ENCODE measurements at regions not wholly inside any gene's neighbourhood (a gene's known extent, or its start where the extent isn't known, plus 50 kb on each side); places are given as distances from the start of the nearest gene placed in this dataset.

GRCh38 chr15:47333734-47334133, 383.6 kb upstream of the SEMA6D start:
- DNase-seq (ENCODE audit: low read depth in 4 of 4, low spot score in 2 of 4), result no peak

DNA sequence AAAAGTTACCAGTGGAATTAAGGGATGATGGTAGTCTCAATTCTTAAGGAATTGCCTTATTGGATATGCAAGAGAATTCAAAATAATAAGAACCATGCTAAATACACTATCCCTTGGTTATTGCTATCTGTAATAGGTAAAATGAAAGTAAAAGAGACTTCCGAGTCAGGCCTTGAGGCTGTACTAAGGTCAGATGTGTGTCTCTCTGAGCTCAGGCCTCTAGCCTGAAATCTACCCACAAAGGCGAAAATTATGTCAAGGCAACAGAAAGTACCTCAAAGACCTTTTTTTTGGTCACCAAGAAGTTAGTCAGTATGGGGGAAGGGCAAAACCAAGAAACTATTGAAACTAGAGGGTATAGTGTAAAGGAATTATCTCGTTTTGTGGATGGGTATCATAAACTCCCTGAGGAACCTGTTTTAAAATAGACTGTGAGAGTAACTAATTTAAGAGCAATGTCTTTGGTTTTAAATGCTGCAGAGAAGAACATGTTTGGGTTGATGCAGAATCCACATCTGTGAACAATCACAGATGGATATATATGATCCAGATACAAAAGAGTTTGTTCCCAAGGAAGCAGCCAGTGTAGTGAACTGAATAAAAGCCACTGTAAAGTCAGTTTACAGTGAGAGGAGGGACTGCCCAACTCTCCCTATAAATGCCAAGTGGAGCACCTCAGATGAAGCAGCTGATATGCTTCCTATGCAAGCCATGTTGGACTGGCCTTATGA, 382.3 kb upstream of the SEMA6D start:
- DNase-seq (ENCODE audit: low read depth in 4 of 4, low spot score in 2 of 4), result no peak

DNA sequence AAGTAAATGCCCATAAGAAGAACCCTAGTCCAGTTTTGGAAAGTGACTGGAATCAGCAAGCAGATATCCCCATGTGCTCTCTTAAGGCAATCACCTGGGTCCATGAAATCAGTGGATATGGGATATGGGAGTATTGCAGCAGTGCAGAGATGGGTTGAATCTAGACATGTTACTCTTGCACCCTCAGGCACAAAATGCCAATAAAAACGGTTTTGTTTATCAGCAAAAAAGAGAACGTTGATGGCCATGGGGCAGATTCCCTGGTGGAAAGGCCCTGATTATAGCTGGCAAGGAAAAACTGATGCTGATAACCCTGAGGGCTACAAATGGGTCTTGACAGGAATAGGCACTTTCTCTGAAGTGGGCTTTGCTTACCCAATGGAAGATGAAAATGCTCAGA, 380.2 kb upstream of the SEMA6D start:
- no peak for DNase-seq (ENCODE audit: low read depth in 4 of 4, low spot score in 2 of 4)

GRCh38 chr15:47337836-47338235, 379.5 kb upstream of the SEMA6D start:
- no peak for DNase-seq (ENCODE audit: low read depth in 4 of 4, low spot score in 2 of 4)

DNA sequence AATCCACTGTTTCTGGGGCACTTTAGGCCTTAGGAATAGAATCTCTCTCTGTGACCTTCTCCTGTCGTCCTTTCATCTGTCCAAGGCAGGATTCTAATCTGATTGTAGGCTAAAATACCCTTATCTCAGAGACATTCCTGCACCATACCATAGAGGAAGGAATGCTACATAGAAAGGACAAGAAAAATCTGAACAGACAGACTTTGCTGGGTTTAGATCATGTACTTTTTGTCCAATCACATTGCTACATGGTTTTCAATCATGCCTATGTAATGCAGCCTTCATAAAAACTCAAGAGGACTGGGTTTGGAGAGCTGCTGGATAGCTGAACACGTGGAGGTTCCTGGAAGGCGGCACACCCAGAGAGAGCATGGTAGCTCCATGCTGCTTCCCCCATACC, 378.5 kb upstream of the SEMA6D start:
- no peak for DNase-seq (ENCODE audit: low read depth in 4 of 4, low spot score in 2 of 4)

DNA sequence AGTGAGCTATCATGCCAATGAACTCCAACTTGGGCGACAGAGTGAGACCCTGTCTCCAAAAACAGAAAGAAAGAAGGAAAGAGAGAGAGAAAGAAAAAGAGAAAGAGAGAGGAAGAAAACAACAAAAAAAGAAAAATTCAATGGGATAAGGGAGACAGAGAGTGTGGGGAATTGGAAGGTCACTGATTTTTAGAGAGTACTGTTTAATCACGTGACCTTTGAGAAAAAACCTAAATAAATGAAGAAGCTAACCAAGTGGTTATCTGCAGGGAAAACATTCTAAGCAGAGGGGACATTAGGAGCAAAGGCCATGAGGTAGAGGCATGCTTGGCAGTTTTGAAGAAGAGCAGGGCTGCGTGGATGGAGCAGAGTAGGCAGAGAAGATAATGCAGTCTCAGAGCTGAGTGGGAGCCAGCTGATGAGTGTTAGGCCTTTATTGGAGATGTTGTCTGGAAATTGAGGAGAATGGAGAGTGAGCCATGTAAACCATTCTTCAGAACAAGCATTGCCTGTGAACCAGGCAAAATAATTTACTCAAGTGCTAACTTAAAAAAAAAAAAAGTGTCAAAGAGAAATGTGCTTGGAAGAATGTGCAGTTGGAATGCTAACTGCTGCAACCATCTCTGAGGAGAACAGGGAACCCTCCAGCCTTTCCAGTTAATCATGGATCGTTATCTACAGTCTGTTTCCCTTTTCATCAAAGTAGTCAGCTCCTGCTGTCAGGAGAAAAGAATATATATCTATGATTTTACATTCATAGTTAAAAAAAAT, 377.3 kb upstream of the SEMA6D start:
- no peak for DNase-seq (ENCODE audit: low read depth in 4 of 4, low spot score in 2 of 4)

- no peak for DNase-seq (ENCODE audit: low read depth in 4 of 4, low spot score in 2 of 4)
These were observed 376.8 kb upstream of the SEMA6D start for GRCh38 chr15:47340571-47340920.

GRCh38 chr15:47349179-47349578, 368.1 kb upstream of the SEMA6D start:
- DNase-seq (ENCODE audit: low read depth in 4 of 4, low spot score in 2 of 4), result no peak

- DNase-seq (ENCODE audit: low read depth in 4 of 4, low spot score in 2 of 4), result no peak
These were observed 365.8 kb upstream of the SEMA6D start for GRCh38 chr15:47351501-47351900.

GRCh38 chr15:47352217-47352616, 365.1 kb upstream of the SEMA6D start:
- DNase-seq (ENCODE audit: low read depth in 4 of 4, low spot score in 2 of 4), result no peak

DNA sequence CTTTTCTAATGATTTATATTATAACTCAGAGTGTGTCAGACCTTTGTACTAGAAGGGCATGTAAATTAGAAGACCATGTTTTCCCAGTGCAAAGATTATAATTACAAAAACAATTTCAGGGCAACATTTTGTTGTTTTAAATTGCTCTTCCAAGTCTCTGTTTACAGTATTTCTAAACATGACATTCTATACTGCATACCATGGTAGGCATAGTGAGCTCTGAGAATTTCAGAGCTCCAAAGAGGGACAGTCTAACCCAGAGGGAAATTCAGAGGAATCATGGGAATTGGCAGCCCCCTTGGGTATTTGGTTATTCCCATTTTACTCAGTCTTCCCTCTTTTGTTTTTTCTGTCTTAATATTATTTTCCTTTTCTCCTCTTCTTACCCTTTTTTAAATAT, 361.5 kb upstream of the SEMA6D start:
- DNase-seq (ENCODE audit: low read depth in 4 of 4, low spot score in 2 of 4), result no peak

- no peak for DNase-seq (ENCODE audit: low read depth in 4 of 4, low spot score in 2 of 4)
These were observed 361.0 kb upstream of the SEMA6D start for GRCh38 chr15:47356297-47356696.

GRCh38 chr15:47358876-47359275, 358.4 kb upstream of the SEMA6D start:
- no peak for DNase-seq (ENCODE audit: low read depth in 4 of 4, low spot score in 2 of 4)

- no peak for DNase-seq (ENCODE audit: low read depth in 4 of 4, low spot score in 2 of 4)
These were observed 357.0 kb upstream of the SEMA6D start for GRCh38 chr15:47360305-47360704.

DNA sequence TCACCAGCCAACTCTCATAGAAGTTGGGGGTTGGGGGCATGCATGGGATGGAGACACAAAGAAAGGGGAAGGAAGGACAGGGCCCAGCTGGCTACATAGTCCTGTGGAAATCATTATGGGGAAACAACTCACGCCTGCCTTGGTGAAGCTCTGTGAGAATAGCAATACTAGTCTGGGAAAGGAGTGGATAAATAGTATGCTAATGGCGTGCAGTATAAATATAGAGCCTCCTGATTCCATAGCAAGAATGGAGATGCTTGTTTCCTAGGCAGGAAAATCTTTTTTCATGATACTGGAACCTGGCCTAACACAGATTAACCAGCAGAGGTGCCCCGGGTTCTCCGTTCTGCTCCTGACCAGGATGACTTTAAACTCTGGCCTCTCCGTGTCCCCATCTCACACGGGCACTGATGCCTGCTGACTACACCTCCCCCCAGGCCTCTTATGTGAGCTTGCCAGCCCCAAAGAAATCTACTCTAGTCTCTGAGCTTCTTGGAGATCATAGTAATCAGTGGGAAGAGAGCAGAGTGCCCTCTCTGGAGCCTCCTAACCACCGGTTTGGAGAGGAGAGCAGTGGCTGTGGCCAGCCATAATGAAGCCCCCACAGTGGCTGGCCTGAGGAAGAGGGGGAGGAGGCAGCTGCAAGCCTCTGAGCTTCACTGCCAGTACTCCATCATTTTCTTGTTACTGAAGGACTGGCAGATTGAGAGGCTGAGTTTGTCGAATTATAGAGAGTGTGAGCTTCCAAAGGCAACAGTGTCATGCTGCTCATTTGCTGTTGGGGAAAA, 355.0 kb upstream of the SEMA6D start:
- DNase-seq (ENCODE audit: low read depth in 4 of 4, low spot score in 2 of 4), result no peak

- DNase-seq (ENCODE audit: low read depth in 4 of 4, low spot score in 2 of 4), result no peak
These were observed 353.7 kb upstream of the SEMA6D start for GRCh38 chr15:47363653-47364052.

- DNase-seq (ENCODE audit: low read depth in 4 of 4, low spot score in 2 of 4), result no peak
These were observed 352.8 kb upstream of the SEMA6D start for GRCh38 chr15:47364230-47365141.

DNA sequence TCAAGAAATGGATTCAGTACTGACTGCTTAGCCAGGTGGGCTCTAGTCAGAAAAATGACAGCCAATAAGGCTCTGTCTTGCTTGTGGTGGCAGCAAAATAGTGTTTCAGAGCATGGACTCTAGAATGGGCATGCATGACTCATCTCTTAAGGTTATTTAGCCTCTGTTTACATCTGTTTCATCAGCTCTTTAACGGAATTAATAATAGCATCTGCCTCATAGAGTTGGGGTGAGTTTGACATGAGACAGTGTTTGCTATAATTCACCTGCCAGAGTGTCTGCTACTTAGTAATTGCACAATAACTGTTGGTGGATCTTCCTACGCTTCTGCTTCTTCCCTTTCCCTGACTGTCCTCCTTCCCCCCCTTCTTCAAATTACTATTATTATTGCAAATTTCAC, 350.4 kb upstream of the SEMA6D start:
- no peak for DNase-seq (ENCODE audit: low read depth in 4 of 4, low spot score in 2 of 4)

DNA sequence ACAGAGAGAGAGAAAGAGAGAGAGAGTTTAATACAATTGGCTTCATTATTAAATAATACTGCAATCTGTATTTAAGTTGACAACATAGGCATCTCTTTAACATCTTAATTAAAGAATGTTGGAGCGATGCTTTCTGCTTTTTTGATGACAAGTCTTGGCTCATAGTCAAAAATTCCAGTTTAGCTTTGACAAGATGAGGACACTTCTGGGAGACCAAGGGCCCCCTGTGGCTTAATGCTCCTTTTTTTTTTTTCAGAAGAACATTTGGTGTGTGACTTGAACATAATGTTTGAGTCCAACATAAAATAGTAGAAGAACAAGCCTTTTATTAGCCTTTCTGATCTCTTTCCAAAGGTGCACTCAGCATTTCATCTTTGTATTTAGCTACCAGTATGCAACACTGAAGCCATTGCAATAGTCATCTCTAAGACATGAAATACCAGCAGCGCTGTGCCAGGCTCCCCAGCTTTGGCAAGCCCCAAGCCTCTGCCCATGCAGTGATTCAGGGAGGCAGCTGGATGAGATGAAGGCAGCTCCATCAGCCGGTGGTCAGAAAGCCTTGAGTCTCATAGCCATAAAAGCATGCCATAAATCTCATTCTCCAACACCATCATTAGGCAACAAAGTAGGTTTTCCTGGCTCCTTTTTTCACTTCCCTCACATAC, 349.4 kb upstream of the SEMA6D start:
- no peak for DNase-seq (ENCODE audit: low read depth in 4 of 4, low spot score in 2 of 4)

- no peak for DNase-seq (ENCODE audit: low read depth in 4 of 4, low spot score in 2 of 4)
These were observed 345.4 kb upstream of the SEMA6D start for GRCh38 chr15:47371939-47372338.
